ENCODE measurements at regions not wholly inside any gene's neighbourhood (a gene's known extent, or its start where the extent isn't known, plus 50 kb on each side); places are given as distances from the start of the nearest gene placed in this dataset.

DNA sequence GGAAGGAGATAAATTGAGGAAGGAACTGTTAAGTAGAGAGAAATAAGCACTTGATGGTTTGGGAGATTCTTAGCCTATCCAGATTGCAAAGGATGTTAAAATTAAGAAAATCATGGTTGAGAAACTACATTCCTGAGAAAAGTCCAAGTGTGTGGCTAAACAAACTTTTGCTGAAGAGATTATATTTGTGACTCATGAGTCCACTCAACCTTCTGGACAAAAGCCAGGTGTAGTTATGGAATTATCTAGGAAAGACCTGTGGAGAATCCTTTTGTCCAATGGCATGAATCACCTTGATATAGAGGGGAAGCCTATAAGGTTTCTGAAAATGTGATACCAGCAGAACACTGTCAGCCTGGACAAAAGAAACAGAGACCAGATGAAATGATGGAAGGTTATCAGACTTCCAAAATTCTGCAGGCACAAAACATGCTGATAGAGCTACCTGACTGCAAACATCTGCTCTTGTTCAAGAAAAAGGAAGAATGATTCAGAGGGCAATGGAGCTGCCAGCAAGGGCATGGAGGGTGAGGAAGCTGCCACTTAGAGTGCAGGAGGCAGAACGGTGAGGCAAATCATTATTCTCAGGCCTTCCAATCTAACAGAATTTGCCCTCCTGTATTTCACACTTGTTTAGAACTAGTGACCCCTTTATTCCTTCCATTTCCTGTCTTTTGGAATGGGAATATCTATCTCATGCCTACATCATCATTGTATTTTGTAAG, 300.6 kb upstream of the PRMT6 start:
- peak; percentile 33 for DNase-seq (ENCODE audit: low spot score)

DNA sequence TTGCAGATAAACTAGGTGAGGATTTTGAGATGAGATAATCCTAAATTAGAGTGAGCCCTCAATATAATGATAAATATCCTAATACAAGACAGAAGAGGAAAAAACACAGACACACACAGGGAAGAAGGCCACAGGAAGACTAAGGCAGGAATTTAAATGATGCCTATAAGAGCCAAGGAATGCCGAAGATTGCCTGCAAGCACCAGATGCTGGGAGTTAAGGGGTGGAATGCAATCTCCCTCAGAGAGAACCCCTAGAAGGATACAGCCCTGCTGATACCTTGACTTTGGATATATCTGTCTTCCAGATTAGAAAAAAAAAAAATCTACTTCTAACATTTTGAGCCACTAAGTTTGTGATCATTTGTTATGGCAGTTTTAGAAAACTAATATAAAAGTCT, 299.7 kb upstream of the PRMT6 start:
- DNase-seq (ENCODE audit: low spot score) = no peak

DNA sequence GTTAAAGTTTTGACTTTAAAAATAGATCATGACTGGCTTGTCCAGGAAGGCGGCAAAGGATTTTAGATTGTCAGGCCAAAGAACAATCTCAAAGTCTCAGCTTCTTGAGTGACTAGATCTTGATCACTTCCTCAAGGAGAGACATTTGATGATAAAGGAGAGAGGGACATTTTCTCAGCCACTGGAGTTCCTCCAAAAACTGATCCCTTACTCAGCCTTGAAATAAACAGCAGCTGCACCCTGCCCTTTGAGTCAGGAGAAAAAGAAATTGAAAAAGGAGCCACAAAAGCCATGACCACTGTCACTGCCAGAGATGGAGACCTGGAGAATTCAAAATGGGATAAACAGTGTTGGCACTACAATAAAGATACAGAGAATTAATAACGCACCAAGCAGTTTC, 288.4 kb upstream of the PRMT6 start:
- DNase-seq (ENCODE audit: low spot score) = no peak

DNA sequence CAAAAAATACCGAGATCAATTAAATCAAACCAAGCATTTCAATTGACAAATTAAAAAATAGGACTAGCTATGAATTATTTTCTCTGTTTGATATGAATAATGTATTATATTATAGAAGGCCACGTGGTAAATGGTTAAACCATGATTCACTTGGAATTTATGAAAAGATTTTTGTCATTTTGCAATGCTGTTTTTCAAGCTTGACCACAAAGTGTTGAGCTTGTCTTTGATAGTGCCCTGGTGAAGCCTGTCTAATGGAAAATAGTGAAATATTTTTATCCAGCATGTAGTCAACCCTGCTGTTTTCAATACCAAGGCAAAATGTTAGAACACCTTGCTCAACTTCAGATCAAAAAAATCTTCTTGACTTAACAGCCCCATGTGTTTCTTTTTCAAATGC, 288.0 kb upstream of the PRMT6 start:
- no peak for DNase-seq (ENCODE audit: low spot score)

DNA sequence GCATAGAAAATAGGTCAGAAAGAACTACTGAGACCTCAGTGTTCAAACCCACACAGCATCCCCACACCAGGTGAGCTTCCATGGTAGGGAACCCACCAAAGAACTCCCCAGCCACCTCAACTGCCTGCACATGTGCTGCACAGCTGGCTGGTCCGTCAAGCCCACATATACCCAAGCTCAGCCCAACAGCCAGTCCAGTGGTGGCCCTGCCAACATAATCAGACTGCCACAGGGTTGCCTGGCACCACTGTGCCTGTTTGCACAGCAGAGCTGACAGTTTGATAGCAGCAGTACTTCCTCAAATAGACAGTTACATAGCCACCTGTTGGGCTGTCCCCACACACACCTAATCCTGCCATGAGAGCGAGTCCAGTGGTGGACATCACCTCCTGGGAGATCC, 283.3 kb upstream of the PRMT6 start:
- no peak for DNase-seq (ENCODE audit: low spot score)

DNA sequence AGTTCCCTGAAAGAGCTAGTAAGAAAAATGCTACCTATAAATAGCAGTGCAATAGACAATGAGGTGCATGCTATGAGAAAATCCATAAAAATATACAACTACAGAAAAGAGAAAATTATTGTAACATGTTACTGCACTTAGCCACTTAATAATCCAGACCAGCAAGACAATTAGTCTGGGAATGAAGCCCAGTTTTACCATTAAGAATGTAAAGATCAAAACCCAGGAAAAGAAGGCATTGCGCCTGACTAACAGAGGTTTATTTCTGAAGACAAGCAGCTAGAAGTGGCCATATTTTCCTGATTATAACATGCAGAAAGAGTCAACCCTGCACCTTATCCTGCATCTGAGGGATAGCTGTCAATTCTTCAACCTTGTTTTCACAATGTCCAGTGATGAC, 276.4 kb upstream of the PRMT6 start:
- no peak for DNase-seq (ENCODE audit: low spot score)

DNA sequence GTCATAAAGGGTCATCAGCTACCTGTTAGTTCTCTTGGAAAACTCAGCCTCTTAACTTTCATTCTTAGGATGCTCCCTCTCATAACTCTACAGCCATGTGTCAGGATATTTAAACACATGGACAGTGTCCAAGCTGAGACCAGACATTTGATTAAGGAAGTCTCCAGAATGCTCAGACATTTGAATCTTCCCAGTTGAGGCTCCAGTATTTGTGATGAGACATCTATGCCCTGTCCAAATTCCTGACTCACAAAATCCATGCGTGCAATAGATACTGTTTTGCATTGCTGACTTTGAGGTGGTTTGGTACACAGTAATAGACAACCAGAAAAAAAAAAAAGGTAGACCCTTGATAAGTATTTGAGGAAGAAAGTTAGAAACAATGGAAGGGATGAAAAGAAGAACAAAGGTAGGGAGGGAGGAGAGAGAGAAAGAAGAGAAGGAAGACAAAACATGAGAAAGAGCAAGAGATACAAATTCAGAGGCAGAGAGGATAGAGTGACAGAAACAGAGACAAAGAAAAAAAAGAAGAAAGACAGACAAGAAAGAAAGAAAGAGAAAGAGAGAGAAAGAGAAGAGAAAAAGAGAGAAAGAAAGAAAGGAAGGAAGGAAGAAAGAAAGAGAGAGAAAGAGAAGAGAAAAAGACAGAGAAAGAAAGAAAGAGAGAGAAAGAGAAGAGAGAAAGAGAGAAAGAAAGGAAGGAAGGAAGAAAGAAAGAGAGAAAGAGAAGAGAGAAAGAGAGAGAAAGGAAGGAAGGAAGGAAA, 275.5 kb upstream of the PRMT6 start:
- peak; percentile 13 for DNase-seq (ENCODE audit: low spot score)

DNA sequence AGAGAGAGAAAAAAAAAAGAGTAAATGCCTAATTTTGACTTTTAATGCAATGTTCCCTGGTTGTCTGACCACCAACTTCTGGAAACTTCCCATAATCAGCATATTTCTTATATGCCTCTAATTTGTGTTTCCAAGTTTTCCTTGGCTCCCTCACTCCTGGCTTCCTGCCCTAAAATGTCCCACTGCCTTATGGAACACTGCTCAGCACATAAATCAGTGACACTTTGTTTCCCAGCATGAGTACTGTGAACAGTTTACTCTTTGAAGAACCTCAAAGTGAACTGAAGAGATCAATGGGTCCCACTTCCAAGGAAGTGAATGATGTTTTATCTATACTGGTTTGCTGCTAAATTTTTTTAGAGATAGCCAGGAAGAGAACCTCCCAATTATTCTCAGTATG, 271.3 kb upstream of the PRMT6 start:
- no peak for DNase-seq (ENCODE audit: low spot score)

DNA sequence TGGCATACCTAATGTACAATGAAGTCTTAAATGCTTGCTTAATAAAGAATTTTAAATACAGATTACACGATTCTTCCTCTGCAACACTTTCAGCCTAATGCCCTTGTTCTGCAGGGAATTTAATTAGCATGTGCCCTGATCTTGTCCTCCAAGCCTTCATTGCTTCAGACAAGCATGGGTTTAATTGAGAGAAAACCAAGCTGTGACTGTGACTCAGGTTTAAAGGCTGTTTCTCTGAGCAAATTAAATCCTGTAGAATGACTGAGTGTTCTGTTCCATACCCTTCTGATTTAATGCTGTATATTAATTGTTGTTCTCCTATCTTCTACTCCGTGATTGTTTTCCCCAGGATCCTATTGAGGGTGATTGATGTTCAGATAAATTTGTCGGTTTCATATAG, 269.0 kb upstream of the PRMT6 start:
- DNase-seq (ENCODE audit: low spot score) = no peak

DNA sequence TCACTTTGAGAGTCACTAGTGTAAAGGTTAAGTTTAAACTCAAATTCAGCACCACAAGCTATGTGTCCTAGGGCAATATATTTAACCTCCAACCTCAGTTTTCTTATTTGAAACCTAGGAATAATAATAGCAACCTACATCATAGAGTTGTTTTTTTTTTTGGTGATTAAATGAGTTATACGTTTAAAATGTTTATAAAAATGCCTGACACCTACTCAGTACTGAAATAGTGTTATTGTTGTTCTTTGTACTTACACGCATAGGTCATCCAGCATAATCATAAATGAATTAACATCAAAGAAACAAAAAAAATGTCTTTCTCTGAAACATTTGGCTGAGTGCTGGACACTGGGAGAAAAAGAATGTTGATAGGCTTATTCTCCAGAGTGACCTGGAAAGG, 266.8 kb upstream of the PRMT6 start:
- no peak for DNase-seq (ENCODE audit: low spot score)

DNA sequence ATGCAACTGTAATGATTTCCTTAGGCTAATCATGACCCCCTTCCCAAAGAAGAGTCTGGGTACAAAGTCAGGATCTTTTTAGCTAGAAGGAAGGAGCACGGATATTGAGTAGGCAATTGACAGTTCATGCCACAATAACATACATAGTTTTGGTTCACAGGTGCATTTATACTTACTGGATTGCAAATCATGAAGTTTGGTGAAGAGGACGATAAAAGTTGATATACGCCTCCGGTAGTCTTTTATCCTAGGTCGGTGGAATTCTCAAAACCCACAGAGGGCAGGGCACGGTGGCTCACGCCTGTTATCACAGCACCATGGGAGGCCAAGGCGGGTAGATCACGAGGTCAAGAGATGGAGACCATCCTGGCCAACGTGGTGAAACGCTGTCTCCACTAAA, 265.4 kb upstream of the PRMT6 start:
- no peak for DNase-seq (ENCODE audit: low spot score)

DNA sequence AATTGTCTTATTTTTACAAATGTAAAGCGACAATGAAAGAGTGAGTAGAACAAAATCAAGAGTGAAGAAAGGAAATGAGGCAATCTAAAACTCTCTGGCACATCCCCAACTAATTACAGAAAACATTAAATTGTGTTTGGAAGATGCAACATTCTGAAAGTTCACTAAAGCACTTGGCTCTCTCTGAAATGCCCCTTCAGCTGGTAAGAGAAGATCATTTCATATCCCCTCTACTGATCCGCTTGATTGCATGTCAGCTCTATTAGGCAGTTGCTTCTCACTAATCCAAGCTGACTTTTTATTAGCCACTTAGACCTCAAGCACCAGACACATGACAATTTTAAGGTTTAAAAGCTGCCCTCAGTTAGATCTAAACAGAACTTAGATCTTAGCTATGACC, 262.8 kb upstream of the PRMT6 start:
- DNase-seq (ENCODE audit: low spot score) = no peak

DNA sequence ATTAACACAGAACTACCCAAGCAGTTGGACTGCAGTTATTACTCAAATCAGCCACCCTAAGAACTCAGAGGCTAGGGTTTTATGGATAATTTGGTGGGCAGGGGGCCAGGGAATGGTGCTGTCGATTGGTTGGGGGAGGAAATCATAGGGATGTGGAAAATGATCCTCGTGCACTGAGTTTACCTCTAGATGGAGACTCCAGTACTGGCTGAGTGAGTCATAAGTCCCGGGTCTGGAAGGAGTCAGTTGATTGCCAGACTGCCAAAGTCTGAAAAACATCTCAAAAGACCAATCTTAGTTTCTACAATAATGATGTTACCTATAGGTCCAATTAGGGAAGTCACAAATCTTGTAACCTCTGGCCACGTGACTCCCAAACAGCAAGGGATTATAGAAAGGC, 257.5 kb upstream of the PRMT6 start:
- no peak for DNase-seq (ENCODE audit: low spot score)

DNA sequence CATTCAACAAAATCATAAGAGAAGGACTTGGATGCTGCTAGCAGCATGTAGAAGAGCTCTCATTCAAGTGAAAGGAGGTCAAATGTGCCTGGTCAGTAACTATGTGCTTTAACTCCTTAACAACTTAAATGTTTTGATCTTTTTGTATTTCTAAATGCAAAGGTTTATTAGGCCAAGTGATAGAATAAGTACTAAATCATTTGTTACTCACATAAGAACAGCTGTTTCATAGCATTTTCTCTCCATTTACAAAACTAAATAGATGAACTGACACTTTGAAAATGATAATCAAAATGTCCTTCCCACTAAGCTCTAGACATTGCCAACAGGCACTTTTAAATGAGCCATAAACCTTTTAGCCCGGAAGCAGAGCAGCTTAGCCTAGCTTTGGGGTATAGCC, 254.3 kb upstream of the PRMT6 start:
- no peak for DNase-seq (ENCODE audit: low spot score)

DNA sequence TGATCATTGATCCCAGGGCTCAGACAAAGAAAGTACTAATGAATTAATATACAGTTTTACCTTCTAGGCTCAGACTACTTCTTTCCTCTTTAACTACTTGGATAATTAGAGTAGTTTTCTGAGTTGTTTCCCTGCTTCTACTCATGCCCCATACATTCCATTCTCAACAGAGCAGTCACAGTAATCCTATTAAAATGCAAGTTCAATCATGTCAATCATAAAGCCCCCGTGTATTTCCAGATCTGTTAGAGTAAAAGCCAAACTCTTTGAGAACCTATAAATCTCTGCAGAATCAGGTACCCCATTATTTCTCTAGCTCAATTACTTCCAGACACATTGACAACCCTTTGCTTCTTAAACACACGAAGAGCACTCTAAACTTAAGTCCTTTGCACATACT, 242.1 kb upstream of the PRMT6 start:
- no peak for DNase-seq (ENCODE audit: low spot score)

DNA sequence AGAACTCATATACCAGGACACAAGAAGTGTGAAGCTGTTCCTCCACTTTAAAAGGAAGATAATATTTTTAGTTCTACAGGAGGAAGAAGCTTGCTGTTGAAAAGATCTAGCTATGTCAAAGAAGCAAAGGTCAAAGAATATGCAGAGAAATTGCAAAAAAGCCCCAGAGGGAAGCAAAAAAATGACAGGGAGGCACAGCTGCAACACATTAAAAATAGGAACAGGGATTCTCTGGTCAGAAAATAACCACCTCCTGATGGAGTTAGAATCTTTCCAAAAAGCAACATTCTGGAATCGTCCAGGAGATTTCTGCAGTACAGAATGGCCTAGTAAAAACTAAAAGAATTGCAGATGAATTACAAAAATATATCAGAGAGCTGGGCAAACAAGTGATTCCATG, 238.9 kb upstream of the PRMT6 start:
- DNase-seq (ENCODE audit: low spot score) = no peak

DNA sequence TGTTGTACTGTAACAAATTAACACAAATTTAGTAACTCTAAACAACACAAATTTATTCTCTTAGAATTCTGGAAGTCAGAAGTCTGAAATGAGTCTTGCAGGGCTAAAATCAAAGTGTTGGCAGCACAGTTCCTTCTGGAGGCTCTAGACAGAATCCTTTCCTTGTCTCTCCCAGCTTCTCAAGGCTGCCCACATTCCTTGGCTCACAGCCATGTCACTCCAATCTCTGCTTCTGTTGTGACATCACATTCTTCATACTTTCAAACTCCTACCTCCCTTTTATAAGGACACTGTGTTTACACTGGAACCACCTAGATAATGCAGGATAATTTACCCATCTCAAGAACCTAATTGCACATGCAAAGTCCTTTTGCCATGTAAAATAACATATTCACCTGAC, 225.0 kb upstream of the PRMT6 start:
- DNase-seq (ENCODE audit: low spot score) = no peak

DNA sequence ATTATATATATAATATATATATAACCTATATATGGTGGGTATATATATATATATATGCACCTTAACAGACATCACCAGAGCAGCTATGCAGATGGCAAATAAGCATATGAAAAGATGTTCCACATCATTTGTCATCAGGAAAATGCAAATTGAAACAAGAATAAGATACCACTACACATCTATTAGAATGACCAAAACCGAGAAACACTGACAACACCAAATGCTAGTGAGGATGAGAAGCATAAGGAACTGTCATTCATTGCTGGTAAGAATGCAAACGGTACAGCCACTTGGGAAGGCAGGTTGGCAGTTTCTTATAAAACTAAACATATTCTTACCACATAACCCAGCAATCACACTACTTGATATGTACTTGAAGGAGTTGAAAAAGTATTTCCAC, 219.8 kb upstream of the PRMT6 start:
- no peak for DNase-seq (ENCODE audit: low spot score)

DNA sequence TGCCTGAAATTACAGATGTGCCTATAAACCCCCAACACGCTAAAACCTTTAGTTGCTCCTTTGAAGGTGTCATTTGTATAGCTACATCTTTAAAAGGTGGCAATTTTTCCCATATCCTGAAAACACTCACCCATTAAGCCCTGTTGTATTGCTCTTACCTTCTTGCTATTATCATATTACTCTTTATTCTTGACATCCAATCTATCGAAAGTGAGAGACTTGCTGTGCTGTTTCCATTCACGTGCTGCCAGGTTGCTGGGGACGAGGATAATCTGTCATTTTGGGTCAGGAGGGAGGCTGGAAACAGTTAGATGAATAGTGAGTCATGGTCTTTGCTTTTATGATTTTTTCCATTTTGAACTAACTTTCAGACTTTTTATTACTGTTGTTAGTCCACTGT, 213.0 kb upstream of the PRMT6 start:
- DNase-seq (ENCODE audit: low spot score) = no peak

DNA sequence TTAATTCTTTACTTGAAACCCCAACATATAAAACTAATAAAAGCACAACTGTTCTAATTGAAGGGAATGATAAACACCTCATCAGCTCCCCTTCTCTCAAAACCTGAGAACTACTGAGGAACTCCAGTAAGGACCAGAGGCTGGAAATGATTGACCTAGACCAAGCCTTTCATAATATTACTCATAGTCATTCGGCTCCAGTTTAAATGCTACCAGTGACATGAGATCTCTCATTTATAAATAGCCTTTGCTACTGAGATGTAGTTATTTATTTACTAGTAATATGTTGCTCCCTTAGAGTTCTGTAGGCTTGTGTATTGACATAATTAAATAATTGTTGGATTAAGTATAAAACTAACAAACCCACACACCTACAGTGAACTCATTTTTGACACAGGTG, 209.8 kb upstream of the PRMT6 start:
- no peak for DNase-seq (ENCODE audit: low spot score)

DNA sequence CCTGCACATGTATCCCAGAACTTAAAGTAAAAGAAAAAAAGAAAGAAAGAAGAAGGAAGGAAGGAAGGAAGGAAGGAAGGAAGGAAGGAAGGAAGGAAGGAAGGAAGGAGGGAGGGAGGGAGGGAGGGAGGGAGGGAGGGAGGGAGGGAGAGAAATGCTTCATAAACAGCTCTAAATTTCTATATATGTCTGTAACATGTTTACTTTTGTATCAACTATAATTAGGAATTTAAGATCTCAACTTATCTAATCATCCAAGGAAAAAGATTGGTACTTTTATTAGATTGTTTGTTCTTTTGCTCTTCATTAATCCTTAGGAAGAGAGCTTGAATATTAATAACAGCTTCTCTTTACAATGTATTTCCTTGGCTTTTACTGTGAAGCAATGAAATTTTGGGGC, 195.4 kb upstream of the PRMT6 start:
- DNase-seq (ENCODE audit: low spot score) = no peak

DNA sequence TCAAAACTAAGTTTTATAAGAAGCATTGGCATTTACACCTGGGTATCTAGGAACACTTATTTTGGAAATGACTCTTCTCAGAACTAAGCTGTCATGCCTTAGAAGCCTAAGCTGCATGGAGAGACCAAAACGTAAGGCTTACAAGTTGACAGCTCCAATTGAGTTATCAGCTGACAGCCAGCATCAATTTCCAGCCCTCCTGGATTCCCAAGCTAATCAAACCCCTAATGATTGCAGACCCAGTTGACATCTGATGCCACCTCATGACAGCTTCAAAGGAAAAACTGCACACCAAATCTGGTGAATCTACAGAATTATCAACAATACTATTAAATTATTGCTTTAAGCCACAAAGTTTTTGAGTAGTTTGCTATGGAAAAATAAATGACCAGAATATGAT, 187.6 kb upstream of the PRMT6 start:
- no peak for DNase-seq (ENCODE audit: low spot score)

DNA sequence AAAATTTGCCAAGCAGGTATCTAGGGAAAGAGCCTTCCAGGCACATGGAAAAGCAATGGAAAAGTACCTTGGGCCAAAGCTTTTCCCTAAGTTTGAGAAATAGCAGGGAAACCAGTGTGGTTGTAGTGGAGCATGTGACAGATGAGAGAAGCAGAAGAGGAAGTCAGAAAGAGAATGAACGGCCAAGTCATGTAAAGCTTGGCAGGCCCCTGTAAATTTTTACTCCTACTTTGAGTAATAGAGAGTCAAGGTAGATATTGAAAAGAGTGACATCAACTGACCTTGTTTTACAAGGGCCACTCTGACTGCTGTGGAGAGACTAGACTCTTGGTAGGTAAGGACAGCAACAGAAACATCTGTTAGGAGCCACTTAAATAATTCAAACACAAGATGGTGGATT, 180.9 kb upstream of the PRMT6 start:
- DNase-seq (ENCODE audit: low spot score) = no peak

DNA sequence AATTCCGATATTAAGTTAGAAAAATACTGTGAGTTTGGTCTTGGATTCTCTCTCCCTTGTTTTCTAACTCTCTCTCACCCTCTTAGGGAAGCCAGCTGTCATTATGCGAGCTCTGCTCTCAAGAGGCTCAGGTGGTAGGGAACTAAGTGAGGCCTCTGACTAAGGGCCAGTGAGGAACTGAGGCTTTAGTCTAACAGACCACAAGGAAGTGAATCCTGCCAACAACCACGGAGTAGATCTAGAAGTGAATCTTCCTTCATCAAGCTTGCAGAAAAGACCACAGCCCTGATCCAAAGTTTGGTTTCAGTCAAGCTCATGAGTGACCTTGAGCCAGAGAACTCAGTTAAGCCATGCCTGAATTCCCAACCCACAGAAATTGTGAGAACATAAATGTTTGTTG, 180.1 kb upstream of the PRMT6 start:
- no peak for DNase-seq (ENCODE audit: low spot score)

Data from AG08395 (cell line).